Hepatocyte (in vitro differentiated cells): ENCODE measurements at regions not wholly inside any gene's neighbourhood (a gene's known extent, or its start where the extent isn't known, plus 50 kb on each side); places are given as distances from the start of the nearest gene placed in this dataset.

ENCODE experiments used
- EZH2phosphoT487 ChIP-seq: fragments of 200-600 bp; sonication (generic); IDR thresholded peaks from one replicate; pipeline ENCODE4 v1.6.1; 2018; ENCODE audit warnings: antibody characterized with exemption, mild to moderate bottlenecking, low read depth, moderate library complexity; ENCODE audit not compliant: unreplicated experiment, severe bottlenecking
- TF ChIP-seq, protein P1 (sequence below): fragments of 200-600 bp; sonication (generic); IDR thresholded peaks from 2 replicates; pipeline ENCODE4 v1.5.1; 2016; ENCODE audit warnings: antibody characterized with exemption, mild to moderate bottlenecking; ENCODE audit not compliant: poor library complexity

DNA sequence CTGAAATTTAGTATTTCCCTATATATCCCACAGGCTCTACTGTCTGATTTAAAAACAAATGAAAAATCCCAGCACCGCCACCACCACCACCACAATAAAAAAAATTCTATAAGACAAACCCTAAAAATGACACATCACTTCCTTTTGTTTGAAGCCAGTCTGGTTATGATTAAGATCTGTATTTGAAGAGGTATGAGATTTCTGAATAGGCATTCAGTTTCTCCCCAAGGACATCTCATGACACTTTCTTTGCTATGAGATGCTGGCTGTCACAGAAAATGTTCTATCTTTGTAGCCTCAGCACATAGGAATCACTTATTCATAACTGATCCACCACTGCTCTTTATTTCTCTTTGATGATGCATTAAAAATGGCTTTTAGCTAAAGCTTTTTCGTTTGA lies 1071.0 kb downstream of the SLC6A15 start:
- TF ChIP-seq, protein P1, sequence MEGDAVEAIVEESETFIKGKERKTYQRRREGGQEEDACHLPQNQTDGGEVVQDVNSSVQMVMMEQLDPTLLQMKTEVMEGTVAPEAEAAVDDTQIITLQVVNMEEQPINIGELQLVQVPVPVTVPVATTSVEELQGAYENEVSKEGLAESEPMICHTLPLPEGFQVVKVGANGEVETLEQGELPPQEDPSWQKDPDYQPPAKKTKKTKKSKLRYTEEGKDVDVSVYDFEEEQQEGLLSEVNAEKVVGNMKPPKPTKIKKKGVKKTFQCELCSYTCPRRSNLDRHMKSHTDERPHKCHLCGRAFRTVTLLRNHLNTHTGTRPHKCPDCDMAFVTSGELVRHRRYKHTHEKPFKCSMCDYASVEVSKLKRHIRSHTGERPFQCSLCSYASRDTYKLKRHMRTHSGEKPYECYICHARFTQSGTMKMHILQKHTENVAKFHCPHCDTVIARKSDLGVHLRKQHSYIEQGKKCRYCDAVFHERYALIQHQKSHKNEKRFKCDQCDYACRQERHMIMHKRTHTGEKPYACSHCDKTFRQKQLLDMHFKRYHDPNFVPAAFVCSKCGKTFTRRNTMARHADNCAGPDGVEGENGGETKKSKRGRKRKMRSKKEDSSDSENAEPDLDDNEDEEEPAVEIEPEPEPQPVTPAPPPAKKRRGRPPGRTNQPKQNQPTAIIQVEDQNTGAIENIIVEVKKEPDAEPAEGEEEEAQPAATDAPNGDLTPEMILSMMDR: no peak
- TF ChIP-seq EZH2phosphoT487: no peak
